GM23248 (cell line): ENCODE measurements at regions not wholly inside any gene's neighbourhood (a gene's known extent, or its start where the extent isn't known, plus 50 kb on each side); places are given as distances from the start of the nearest gene placed in this dataset.

Experiments used
- EZH2 ChIP-seq: fragments of 200-600 bp; sonication (generic); IDR thresholded peaks from 2 replicates; pipeline ENCODE4 v1.6.1; 2018; ENCODE audit warnings: antibody characterized with exemption, mild to moderate bottlenecking; ENCODE audit not compliant: insufficient read depth, poor library complexity, severe bottlenecking
- EZH2phosphoT487 ChIP-seq: fragments of 200-600 bp; sonication (generic); IDR thresholded peaks from 2 replicates; pipeline ENCODE4 v1.6.1; 2018; ENCODE audit warnings: antibody characterized with exemption, moderate library complexity, mild to moderate bottlenecking, low read depth; ENCODE audit not compliant: insufficient read depth

DNA sequence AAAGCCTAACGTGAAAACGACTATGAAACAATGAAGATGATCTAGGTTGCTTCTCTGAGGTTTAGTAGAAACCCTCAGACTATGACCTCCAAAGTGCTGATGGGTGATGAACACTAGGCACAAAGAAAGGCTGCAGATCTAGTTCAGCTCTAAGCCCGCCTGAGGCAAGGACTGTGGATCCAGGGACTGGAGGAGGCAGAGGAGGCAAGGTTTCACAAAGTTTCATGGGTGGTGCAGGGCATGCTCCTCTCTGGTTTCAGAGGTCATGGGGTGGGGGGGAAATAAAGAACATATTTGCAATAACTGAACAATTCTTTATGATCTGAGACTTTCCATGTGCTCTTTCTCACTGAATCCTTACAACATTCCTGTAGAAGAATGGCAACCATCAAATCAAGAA, 679.2 kb downstream of the NTRK3 start:
- no peak for TF ChIP-seq EZH2
- TF ChIP-seq EZH2phosphoT487: no peak
